LNCaP clone FGC (cell line): ENCODE measurements at regions not wholly inside any gene's neighbourhood (a gene's known extent, or its start where the extent isn't known, plus 50 kb on each side); places are given as distances from the start of the nearest gene placed in this dataset.

Experiments
- DNase-seq: peaks from one replicate; pipeline ENCODE4 v3.0.0-alpha.2; 2011; ENCODE audit warnings: low read depth
- H3K4me3 ChIP-seq: 2 replicates; pipeline ENCODE4 v1.5.1; 2011; ENCODE audit warnings: mild to moderate bottlenecking, low read depth, low read length, control low read depth
- CTCF ChIP-seq: IDR thresholded peaks from 2 replicates; pipeline ENCODE4 v1.5.1; 2012; ENCODE audit warnings: mild to moderate bottlenecking; ENCODE audit not compliant: control insufficient read depth, insufficient read depth; ENCODE audit errors: extremely low read depth

GRCh38 chr4:130249002-130249401, 1153.0 kb downstream of the C4orf33 start:
- no peak for DNase-seq

GRCh38 chr4:130257271-130257670, 1161.3 kb downstream of the C4orf33 start:
- no peak for TF ChIP-seq CTCF
- DNase-seq = no peak
- H3K4me3 ChIP-seq = no peak overlapping the region

More at GRCh38 chr4:130249002-130249401, 1153.0 kb downstream of the C4orf33 start:
- TF ChIP-seq CTCF = no peak
- no peak overlapping the region for H3K4me3 ChIP-seq

GRCh38 chr4:130266814-130267213, 1170.9 kb downstream of the C4orf33 start:
- TF ChIP-seq CTCF = no peak
- DNase-seq = no peak
- no peak overlapping the region for H3K4me3 ChIP-seq

GRCh38 chr4:130288576-130288975, 1192.6 kb downstream of the C4orf33 start:
- no peak for TF ChIP-seq CTCF
- no peak for DNase-seq
- H3K4me3 ChIP-seq = no peak overlapping the region

GRCh38 chr4:130293692-130294091, 1197.7 kb downstream of the C4orf33 start:
- DNase-seq = no peak

GRCh38 chr4:130296448-130296847, 1200.5 kb downstream of the C4orf33 start:
- no peak overlapping the region for H3K4me3 ChIP-seq
- no peak for DNase-seq
- no peak for TF ChIP-seq CTCF

More at GRCh38 chr4:130293692-130294091, 1197.7 kb downstream of the C4orf33 start:
- H3K4me3 ChIP-seq = no peak overlapping the region
- TF ChIP-seq CTCF = no peak

- DNase-seq = no peak
- TF ChIP-seq CTCF = peak; percentile 8; the same call in 1 of the 2 replicates
- H3K4me3 ChIP-seq = no peak overlapping the region
These were observed 1210.6 kb downstream of the C4orf33 start for GRCh38 chr4:130306566-130306965.
